Islet of Langerhans (tissue), 1 donor: ENCODE measurements at regions not wholly inside any gene's neighbourhood (a gene's known extent, or its start where the extent isn't known, plus 50 kb on each side); places are given as distances from the start of the nearest gene placed in this dataset.
"Not testable (repeated sequence)": the region's sequence is repeated elsewhere in the genome, so short reads cannot be mapped to it uniquely, and the experiment has no call there.

Source experiments
- FAIRE-seq: peaks from one replicate; lab custom pipeline; 2011; peaks lifted over from hg19 to GRCh38; lab: Jason Lieb, UNC

DNA sequence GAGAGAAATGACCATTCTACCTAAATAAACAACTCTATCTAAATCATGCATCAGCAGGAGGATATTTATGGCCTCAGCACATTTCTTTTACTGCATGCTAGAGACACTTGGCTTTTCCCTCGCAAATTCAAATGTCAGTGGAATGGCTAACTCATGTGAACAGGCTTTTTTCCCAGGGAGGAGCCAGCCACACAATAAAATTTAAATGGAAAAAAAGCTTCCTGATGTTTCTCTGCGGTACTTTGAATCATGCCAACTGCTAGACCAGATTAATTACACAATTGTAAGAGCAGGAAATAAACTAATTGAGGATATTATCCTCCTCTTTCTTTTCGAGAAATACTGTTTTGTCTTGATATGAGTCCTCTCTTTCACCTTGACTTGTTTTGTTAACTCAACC lies 676.3 kb downstream of the IRS1 start:
- no peak for FAIRE-seq

- FAIRE-seq = no peak
Observed at GRCh38 chr2:226122041-226122440, 677.6 kb downstream of the IRS1 start.

DNA sequence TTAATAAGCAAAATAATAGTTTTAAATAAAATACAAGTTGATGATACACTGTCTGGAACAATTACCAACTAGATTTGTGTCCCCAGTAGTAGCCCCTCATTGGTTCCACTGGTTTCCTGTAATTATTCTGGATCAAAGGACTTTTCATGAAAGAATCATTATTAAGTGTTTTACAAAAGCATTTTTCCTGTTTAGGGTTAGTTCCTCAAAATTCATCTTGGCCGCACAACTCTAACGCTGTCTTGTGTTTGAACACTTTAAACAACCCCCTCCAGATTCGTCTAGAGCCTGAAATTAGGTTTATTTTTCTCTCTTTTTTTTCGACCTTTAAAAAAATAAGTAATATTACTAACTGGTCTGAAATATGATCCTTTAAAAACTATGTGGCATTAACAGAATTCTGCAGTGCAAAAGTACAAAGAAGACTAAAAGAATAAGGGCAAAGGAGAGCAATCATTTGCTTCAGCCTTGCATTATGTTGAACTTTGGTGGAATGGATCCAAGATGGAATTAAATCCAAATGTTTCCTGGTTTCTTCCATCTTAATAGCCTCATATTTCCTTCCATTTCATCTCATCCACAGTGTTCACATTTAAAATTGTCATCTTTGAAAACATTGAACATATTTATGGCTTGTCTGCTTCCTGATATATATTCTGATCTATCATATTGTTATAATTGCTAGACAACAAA lies 678.4 kb downstream of the IRS1 start:
- no peak for FAIRE-seq

DNA sequence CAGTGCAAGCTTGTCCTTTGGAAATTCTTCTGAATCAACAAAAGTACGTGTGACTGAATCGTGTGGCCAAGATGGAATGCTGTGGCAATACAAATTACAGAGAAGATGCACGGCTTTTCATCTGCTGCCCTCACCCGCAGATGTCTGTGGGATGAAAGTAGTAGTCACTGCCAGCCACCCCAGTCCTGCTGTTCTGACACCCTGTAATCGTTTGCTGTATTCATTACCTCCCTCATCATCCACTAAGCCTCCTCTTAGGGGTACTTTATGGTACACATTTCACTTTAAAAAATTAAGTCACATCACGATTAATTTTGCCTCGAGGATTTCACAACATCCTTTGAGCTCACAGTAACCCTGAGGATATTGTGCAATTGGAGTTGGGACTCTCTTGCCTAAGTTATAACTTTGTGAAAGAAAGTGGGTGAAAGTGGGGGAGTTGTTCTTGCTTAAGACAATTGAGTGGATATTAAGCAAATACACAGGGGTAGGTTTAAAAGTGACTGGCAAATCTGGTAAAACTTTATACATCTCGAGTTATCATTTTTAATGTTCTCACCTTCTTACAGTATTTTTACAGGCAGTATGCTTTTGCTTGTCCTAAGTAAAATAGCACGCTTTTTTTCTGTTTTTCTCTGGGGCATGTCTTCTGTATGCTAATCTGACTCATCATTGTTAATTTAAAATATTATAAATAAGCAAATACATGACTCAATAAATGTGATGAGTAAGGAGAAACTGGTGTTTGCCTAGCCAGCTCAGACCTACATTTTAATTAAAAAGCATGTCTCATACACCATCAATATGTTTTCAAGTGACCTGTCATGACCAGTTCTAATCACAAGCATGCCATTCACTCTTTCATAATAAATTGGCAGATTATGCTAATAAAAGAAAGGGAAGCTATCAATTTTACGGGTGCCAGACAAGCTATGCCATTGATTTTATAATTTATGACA lies 680.9 kb downstream of the IRS1 start:
- FAIRE-seq = peak; percentile 91

GRCh38 chr2:226117510-226118065 lies 682.0 kb downstream of the IRS1 start:
- no peak for FAIRE-seq

GRCh38 chr2:226116346-226116745 lies 683.3 kb downstream of the IRS1 start:
- no peak for FAIRE-seq

DNA sequence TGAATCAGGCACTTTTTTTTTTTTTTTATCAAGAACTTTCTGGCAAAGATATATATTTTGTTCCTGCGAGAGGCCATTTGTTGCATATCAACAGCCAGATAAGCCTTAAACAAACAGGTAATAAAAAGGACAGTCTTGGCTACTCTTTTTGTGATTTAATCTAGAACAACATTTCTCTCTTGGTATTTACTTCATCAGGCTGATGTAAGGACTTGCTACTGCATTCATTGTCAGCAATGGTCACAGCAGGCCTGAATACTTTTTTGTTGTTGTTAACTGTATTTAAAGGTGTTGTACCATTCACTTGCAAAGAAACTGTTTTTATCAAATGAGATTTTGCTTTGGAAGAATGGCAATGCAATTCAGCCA lies 683.8 kb downstream of the IRS1 start:
- no peak for FAIRE-seq

- peak; percentile 74 for FAIRE-seq
Observed at GRCh38 chr2:226115102-226115831, 684.4 kb downstream of the IRS1 start.

DNA sequence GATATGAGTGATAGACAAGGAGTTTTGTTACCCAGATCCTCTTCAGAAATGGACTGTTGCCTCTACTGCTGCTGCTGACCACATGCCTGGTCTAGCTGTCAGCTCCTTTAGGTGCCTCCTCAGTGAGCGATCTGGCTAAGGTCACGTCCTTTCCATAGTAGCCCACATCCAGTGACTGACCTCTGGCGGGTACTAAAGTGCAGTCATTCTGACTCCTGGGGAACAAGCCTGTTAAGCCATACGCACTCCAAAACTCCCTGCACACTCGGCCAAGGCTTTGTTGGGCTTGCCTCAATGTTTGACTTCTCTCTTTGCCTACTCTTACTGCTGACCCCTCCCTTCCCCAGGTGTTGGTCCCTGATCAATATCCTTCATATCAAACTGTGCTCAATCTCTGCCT lies 685.2 kb downstream of the IRS1 start:
- FAIRE-seq = no peak

DNA sequence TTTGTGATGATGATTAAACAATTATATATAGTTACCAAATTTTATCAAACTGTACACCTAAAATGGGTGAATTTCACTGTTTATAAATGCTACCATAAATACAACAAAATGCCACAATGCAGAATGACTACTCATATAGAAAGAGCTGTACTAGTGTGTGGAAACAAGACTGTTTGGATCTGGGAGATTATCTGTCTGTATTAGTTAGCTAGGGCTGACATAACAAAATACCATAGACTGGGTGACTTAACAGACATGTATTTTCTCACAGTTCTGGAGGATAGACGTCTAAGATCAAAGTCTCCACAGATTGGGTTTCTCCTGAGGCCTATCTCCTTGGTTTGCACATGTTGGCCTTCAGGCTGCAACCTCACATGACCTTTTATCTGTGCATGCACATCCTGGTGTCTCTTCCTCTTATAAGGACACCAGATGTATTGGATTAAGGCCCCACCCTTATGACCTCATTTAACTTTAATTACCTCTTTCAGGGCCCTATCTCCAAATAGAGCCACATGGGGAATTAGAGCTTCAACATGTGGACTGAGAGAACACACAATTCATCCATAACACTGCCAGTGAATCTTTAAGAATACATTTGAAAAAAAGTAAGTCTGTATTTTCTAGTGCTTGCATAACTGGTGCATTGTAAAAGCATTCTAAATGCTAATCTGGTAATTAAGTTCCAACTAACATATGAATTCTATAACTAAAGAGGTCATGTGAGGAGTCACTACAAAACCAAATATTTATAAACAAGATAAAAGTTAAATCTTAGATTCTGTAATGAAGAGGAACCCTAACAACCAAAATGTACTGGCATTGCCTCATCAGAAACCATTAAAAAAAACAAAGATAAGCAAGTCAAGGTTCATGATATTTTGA lies 699.6 kb downstream of the NYAP2 start:
- FAIRE-seq = no peak

- no peak for FAIRE-seq
Observed at GRCh38 chr2:226095058-226095457, 695.5 kb downstream of the NYAP2 start.

GRCh38 chr2:226093364-226093763 lies 693.9 kb downstream of the NYAP2 start:
- FAIRE-seq = no peak

- no peak for FAIRE-seq
Observed at GRCh38 chr2:226088366-226088674, 688.8 kb downstream of the NYAP2 start.

GRCh38 chr2:226087505-226088365 lies 688.2 kb downstream of the NYAP2 start:
- no peak for FAIRE-seq

DNA sequence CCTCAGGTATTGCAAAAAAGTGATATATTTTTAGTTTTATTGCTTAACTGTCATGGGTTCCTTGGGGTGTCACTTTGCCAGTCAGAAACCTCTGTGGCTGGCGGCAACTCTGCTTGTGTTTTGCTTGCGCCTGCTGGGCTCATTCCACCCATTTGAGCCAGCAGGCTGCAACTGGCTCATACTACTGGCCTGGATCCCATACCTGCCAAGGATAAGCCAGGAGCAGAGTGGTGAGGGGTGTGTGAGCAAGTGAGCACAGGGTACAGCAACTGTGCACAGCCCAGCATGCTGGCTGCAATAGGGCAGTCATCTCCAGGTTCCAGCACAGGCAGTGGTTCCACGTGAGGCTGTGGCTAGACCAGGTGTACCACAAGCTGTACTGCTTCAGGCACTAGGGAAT lies 687.5 kb downstream of the NYAP2 start:
- FAIRE-seq = no peak

GRCh38 chr2:226086190-226086589 lies 686.7 kb downstream of the NYAP2 start:
- no peak for FAIRE-seq

DNA sequence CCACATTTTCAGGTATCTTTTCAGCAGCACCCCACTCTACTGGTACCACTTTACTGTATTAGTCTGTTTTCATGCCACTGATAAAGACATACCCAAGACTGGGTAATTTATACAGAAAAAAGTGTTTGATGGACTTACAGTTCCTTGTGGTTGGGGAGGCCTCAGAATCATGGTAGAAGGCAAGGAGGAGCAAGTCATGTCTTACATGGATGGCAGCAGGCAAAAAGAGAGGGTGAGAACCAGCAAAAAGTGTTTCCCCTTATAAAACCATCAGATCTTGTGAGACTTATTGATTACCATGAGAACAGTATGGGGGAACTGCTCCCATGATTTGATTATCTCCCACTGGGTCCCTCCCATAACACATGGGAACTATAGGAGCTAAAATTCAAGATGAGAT lies 685.9 kb downstream of the NYAP2 start:
- not testable (repeated sequence) for FAIRE-seq

GRCh38 chr2:226080334-226080733 lies 680.8 kb downstream of the NYAP2 start:
- no peak for FAIRE-seq

- no peak for FAIRE-seq
Observed at GRCh38 chr2:226079671-226080181, 680.2 kb downstream of the NYAP2 start.

- FAIRE-seq = no peak
Observed at GRCh38 chr2:226079196-226079595, 679.7 kb downstream of the NYAP2 start.

GRCh38 chr2:226078666-226079065 lies 679.2 kb downstream of the NYAP2 start:
- FAIRE-seq = no peak
